CD4-positive, alpha-beta T cell treated with Interleukin-6 at 100 ng/mL for 8 hours (primary cell): ENCODE measurements at regions not wholly inside any gene's neighbourhood (a gene's known extent, or its start where the extent isn't known, plus 50 kb on each side); places are given as distances from the start of the nearest gene placed in this dataset.

Experiments
- DNase-seq: peaks from one replicate; pipeline ENCODE4 v3.0.0-alpha.2; 2020; ENCODE audit warnings: mixed read lengths, low spot score

- DNase-seq, result no peak
Measured at GRCh38 chr10:88108115-88108610, 244.7 kb downstream of the PTEN start.

GRCh38 chr10:88110355-88110754 is 246.9 kb downstream of the PTEN start:
- DNase-seq, result no peak

- DNase-seq, result no peak
Measured at GRCh38 chr10:88110822-88111221, 247.4 kb downstream of the PTEN start.

- no peak for DNase-seq
Measured at GRCh38 chr10:88111294-88111693, 247.9 kb downstream of the PTEN start.

- no peak for DNase-seq
Measured at GRCh38 chr10:88113232-88113631, 249.8 kb downstream of the PTEN start.

- no peak for DNase-seq
Measured at GRCh38 chr10:88113657-88114272, 250.3 kb downstream of the PTEN start.

DNA sequence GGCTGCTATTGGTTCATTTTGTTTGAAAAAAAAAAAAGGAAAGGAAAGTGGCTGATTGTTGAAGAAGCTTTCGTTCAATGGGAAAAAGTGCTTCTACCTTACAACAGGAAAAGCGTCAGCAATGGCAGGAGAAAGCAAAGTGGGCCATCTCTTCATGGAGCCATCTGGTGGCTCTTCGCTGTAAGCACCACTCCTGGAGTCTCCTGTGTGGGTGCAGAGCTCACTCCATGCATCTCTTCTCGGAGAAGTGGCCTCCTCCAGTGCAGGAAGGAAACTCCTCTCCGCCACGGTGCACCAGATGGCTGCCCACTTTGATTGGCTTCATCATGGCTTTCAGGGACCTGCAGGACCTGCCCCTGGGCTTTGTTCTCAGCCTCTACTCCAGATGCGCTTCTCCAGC is 250.9 kb downstream of the PTEN start:
- no peak for DNase-seq

DNA sequence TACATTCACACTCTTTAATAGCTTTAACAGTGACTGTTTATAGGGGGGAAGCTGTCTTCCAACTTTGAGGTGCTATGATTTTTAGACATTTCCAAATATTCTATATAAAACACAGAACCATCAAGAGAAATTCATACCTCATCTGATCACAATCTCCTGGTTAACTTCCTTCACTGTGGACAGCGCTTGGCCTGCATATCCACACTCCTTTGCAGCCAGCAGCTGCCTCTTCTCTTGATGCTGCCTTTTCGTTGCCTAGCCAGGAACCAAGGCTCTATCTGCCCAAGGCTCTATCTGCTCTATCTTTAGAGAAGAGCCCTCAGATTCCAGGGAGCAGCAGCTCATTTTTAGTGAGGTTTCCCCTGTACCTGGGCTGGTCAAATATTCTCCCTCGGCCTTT is 252.0 kb downstream of the PTEN start:
- no peak for DNase-seq

GRCh38 chr10:88115968-88116367 is 252.5 kb downstream of the PTEN start:
- no peak for DNase-seq

DNA sequence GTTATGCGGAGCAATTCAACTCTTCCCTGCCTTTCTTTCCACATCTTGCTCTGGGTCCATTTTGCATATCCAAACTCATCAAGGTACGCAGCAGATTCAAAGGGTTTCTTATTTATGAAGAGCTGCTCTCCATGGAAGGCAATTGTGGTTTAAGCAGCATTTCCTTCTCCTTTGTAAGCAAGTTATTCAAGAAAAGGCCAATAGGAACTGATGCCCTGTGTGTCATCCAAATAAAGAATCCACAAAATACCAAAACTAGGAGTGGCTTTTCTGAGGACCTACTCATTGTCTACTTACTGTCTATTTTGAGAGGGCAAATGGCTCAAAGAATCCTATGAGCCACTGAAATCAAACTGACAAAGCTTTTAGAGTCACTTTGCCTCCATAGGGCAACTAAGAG is 253.1 kb downstream of the PTEN start:
- DNase-seq, result no peak

- no peak for DNase-seq
Measured at GRCh38 chr10:88116971-88117626, 253.7 kb downstream of the PTEN start.

DNA sequence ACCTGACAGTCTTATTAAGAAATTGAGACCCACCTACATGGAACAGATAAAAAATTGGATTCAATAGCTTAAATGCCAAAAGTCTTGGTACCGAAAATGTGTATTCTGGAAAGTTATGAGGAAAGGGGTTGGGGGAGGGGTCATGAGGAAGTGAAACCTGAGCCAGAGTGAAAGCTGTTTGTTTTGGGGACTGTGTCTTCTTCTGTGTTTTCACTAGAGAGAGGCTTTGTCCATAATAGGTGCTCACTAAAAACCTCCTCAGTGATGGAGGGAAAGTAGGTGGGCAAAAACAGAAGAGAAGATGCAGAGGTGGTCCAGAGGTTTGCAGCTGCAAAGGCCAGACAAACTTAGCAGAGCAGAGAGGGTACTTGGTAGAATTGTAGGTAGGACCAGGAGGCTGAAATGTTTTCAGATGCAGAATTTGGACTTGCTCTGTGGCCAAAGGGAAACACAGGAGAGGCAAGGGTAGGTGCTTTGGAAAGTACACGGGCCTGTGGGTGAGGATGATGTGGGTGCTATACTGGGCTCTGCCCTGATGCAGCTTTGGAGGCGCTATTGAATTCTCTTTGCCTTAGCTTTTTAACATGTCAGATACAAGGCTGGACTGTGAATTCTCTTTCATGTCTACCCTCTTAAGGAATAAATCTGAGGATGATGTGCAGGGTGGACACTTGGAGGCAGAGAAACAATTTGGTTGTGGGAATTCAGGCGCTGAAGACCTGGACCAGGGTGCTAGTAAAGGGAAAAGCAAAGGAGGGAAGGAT is 254.6 kb downstream of the PTEN start:
- no peak for DNase-seq

GRCh38 chr10:88118729-88119128 is 255.3 kb downstream of the PTEN start:
- DNase-seq, result no peak

DNA sequence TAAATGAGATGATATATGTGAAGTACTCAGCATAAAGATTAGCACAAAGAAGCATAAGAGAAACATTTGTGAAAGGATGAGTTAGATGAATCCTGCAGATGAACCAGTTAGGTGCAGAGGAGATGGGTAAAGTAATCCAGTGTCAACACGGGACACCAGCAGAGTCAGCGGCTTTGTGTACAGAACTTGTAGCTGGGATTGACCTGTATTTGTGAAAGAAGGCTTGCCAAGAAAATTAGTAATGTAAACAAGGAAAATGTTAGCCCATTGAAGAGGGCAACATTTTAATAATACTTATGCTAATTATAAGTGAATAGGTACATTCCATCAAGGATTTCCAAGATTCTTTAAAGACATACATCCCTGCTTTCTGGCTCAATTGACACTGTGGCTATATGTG is 255.7 kb downstream of the PTEN start:
- DNase-seq, result no peak

DNA sequence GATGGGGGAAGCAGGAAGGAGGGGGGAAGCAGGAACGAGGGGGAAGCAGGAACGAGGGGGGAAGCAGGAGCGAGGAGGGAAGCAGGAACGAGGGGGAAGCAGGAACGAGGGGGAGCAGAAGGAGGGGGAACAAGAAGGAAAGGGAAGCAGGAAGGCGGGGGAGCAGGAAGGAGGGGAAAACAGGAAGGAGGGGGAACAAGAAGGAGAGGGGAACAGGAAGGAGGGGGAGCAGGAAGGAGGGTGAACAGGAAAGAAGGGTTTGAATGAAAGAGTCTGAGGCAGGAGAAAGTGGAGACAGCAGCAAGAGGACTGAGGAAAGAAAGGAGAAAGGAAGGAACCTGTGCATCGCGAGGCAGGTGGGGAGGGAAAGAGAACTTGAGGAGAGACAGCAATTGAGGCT is 256.6 kb downstream of the PTEN start:
- no peak for DNase-seq

- no peak for DNase-seq
Measured at GRCh38 chr10:88120599-88121333, 257.3 kb downstream of the PTEN start.

DNA sequence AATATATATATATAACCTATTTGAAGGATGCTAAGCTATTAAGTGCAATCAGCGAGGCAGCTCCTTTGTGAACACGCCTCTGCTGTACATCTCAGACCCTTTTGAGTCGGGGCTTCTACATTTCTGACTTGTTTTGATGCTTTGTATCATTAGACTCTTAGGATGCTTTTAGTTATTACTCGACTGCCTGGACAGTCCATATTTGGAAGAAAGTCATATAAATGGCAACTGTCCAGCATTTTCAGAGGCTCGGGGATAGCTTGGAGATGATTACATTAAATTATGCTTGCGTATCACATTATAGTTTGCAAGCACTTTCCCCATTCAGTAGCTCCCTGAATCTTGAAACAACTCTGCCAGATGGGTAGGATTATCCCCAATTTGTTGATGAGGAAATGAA is 257.9 kb downstream of the PTEN start:
- no peak for DNase-seq

DNA sequence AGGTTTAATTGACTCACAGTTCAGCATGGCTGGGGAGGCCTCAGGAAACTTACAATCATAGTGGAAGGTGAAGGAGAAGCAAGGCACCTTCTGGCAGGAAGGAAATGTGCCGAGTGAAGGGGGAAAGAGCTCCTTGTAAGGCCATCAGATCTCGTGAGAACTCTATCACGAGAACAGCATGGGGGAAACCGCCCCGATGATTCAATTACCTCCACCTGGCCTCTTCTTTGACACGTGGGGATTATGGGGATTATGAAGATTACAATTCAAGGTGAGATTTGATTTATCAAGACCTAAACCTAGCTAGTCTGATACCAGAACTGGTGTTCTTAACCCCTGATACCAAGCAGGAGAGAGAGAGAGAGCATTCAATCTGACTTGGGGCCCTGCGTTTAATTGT is 258.7 kb downstream of the PTEN start:
- no peak for DNase-seq

DNA sequence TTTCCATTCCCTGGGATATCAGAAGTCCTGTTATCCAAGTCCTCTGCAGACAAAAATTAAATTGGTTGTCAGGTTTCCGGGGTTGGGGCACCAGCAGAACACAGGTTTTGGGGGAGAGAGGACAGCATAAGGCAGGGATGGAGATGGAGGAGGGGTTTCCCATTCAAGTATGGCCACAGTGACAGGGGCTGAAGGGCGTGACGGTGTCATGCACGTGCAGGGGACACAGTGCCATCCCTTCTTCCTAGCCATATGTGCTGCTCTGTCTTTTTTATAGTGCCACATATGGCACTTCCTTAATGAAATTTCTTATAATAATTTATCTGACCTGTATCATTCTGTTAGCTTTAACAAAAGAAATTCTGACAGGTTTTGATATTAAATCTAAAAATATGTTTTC is 259.2 kb downstream of the PTEN start:
- DNase-seq, result no peak

- no peak for DNase-seq
Measured at GRCh38 chr10:88125766-88126165, 262.3 kb downstream of the PTEN start.

- no peak for DNase-seq
Measured at GRCh38 chr10:88126699-88127098, 263.3 kb downstream of the PTEN start.

DNA sequence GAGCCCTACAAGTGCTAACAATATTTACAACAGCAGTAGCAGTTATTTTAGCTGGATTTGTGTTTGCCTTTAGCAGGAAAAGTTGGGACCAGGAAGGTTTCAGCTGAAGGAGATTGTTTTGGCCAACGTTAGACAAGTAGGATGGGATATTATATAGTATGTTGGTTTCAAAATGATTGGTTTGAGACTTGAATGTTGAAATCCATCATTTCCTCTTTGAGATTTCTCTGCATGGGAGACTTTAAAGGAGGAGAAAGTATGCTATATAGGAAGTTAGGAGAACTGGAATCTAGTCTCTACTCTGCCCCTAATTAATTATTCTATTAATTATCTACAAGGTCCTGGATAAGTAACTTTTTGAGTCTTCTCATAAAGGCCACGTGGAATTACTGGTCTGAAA is 263.8 kb downstream of the PTEN start:
- no peak for DNase-seq

DNA sequence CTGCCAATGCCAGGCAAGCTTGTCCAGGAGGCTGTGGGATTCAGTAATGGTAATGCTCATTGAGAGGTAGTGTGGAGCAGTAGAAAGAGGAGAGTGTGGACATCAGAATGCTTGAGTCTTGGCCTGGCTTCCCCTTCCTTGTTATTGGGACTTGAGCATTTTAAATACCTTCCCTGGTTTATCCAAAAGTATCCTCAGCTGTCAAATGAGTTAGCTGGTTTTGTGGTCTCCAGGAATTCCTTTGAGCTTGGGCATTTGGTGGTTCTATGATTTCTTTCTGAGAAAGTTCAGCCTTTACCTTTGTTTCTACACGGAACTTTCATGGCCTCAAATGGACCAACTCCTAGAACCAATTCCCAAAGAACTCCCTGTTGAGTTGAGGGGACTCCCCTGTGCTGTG is 264.3 kb downstream of the PTEN start:
- DNase-seq, result no peak
